ELF-1 (cell line): ENCODE measurements at regions not wholly inside any gene's neighbourhood (a gene's known extent, or its start where the extent isn't known, plus 50 kb on each side); places are given as distances from the start of the nearest gene placed in this dataset.

Source experiments
- DNase-seq: peaks from one replicate; pipeline ENCODE4 v3.0.0-alpha.2; 2016; ENCODE audit warnings: low read depth, low spot score

GRCh38 chr12:107320033-107320928, 226.9 kb upstream of the CRY1 start:
- DNase-seq, result peak; percentile 78

- peak; percentile 30 for DNase-seq
These were observed 227.7 kb upstream of the CRY1 start for GRCh38 chr12:107320929-107321631.

- no peak for DNase-seq
These were observed 228.7 kb upstream of the CRY1 start for GRCh38 chr12:107322063-107322462.

GRCh38 chr12:107325075-107325608, 231.8 kb upstream of the CRY1 start:
- no peak for DNase-seq

GRCh38 chr12:107326237-107326636, 232.9 kb upstream of the CRY1 start:
- DNase-seq, result no peak

- no peak for DNase-seq
These were observed 234.4 kb upstream of the CRY1 start for GRCh38 chr12:107327651-107328182.

GRCh38 chr12:107328442-107329133, 235.2 kb upstream of the CRY1 start:
- peak; percentile 22 for DNase-seq

GRCh38 chr12:107329569-107330324, 236.4 kb upstream of the CRY1 start:
- DNase-seq, result no peak

- DNase-seq, result no peak
These were observed 237.6 kb upstream of the CRY1 start for GRCh38 chr12:107330831-107331431.

- DNase-seq, result no peak
These were observed 238.1 kb upstream of the CRY1 start for GRCh38 chr12:107331471-107331870.

- no peak for DNase-seq
These were observed 238.6 kb upstream of the CRY1 start for GRCh38 chr12:107331912-107332311.

- DNase-seq, result no peak
These were observed 239.4 kb upstream of the CRY1 start for GRCh38 chr12:107332743-107333142.

- no peak for DNase-seq
These were observed 242.6 kb upstream of the CRY1 start for GRCh38 chr12:107335802-107336570.

GRCh38 chr12:107336695-107337094, 243.3 kb upstream of the CRY1 start:
- no peak for DNase-seq

- DNase-seq, result no peak
These were observed 244.2 kb upstream of the CRY1 start for GRCh38 chr12:107337346-107338095.

GRCh38 chr12:107339487-107339886, 246.1 kb upstream of the CRY1 start:
- no peak for DNase-seq

GRCh38 chr12:107339932-107340331, 246.6 kb upstream of the CRY1 start:
- DNase-seq, result no peak

- no peak for DNase-seq
These were observed 247.5 kb upstream of the CRY1 start for GRCh38 chr12:107340898-107341297.
